ENCODE measurements at regions not wholly inside any gene's neighbourhood (a gene's known extent, or its start where the extent isn't known, plus 50 kb on each side); places are given as distances from the start of the nearest gene placed in this dataset.

GRCh38 chr16:8464979-8465378 is 125.3 kb downstream of the TMEM114 start:
- Histone ChIP-seq H3K79me2 (ENCODE audit: control insufficient read depth in 1 of 2, insufficient read depth in 2 of 2, low read length in 2 of 2) (no peaks in the 10 kb centered on the region), H4K5ac (ENCODE audit: insufficient read length, low read depth, low read length) (no peak overlapping the region), H3K4ac (replicated peaks; ENCODE audit: insufficient read length, low read depth, low read length) (no peak overlapping the region), H2BK120ac (replicated peaks; ENCODE audit: low read depth, low read length) (no peak overlapping the region), H4K8ac (ENCODE audit: extremely low read depth, insufficient read depth, low read length) (no peak overlapping the region), H3K27me3 (replicated peaks in 1 of 4; ENCODE audit: control insufficient read depth in 3 of 4, extremely low read depth in 1 of 4, insufficient read depth in 3 of 4, low read length in 3 of 4) (no peaks in the 10 kb centered on the region; a peak in 1 of 7 replicates), H3K4me3 (ENCODE audit: extremely low read depth in 1 of 4, insufficient read depth in 2 of 4, low read depth in 3 of 4, low read length in 4 of 4) (no peak overlapping the region), H2AFZ (ENCODE audit: low read length) (no peak overlapping the region), H4K91ac (replicated peaks; ENCODE audit: insufficient read length, low read length) (no peak overlapping the region), H3K4me2 (ENCODE audit: insufficient read depth in 1 of 2, low read depth in 2 of 2, low read length in 2 of 2) (no peak overlapping the region), H2BK12ac (ENCODE audit: low read depth, low read length) (no peak overlapping the region), H3K36me3 (ENCODE audit: control insufficient read depth in 2 of 4, insufficient read depth in 4 of 4, low read length in 3 of 4) (no peaks in the 10 kb centered on the region), H3K9me3 (ENCODE audit: insufficient read depth in 2 of 2, low read depth in 1 of 2, low read length in 1 of 2) (no peaks in the 10 kb centered on the region), H2BK20ac (ENCODE audit: low read length) (no peak overlapping the region), H3K79me1 (ENCODE audit: low read depth, low read length) (no peaks in the 10 kb centered on the region), H3K56ac (replicated peaks; ENCODE audit: insufficient read length, low read depth, low read length) (no peak overlapping the region), H3K23me2 (ENCODE audit: low read depth, low read length) (peaks cover 2% of the 10 kb centered on the region; the same call in 1 of the 2 replicates), H3K4me1 (replicated peaks in 1 of 4; ENCODE audit: control insufficient read depth in 3 of 4, insufficient read depth in 4 of 4, low read length in 3 of 4) (peaks cover 0 to 2% (median 0%) of the 10 kb centered on the region in 4 experiments; a peak in 1 of 7 replicates), H2AK5ac (ENCODE audit: low read depth, low read length) (no peak overlapping the region), H3K27ac (ENCODE audit: low read depth, low read length) (no peak overlapping the region), H3K14ac (ENCODE audit: insufficient read length) (no peak overlapping the region), H3K9ac (replicated peaks in 1 of 4; ENCODE audit: extremely low read depth in 1 of 4, low read depth in 3 of 4, low read length in 3 of 4) (no peak overlapping the region), H4K20me1 (replicated peaks in 1 of 2; ENCODE audit: control insufficient read depth in 1 of 2, insufficient read depth in 2 of 2, low read length in 2 of 2) (no peaks in the 10 kb centered on the region), H2BK15ac (ENCODE audit: low read length) (no peak overlapping the region), H2BK5ac (ENCODE audit: low read depth, low read length) (no peak overlapping the region), H3K23ac (ENCODE audit: insufficient read length) (no peak overlapping the region), H3K18ac (ENCODE audit: extremely low read depth, low read length) (no peak overlapping the region)
- no peak for TF ChIP-seq PHF8 (conservative IDR thresholded peaks at IDR 0.05; ENCODE audit: low read depth, low read length)
- no peak for TF ChIP-seq SIRT6 (IDR thresholded peaks at IDR 0.05; ENCODE audit: low read length)
- DNase-seq (ENCODE audit: low read depth in 1 of 2, low spot score in 2 of 2) (no peak), FAIRE-seq (no peak)
- 79% methylated on average over 1 of the region's 1 CpG; no CpG with 5 or more reads in 1 of the 2 experiments for WGBS, 2 experiments (ENCODE audit: extremely low coverage in 1 of 2, insufficient coverage in 1 of 2, insufficient read length in 1 of 2, insufficient replicate concordance in 2 of 2, low coverage in 1 of 2, low lambda C conversion rate in 2 of 2, missing lambda C conversion rate in 1 of 2)
- POLR2A ChIA-PET (ENCODE audit: partially characterized antibody), result no interaction called here
- CTCF ChIA-PET (ENCODE audit: partially characterized antibody), result no interaction called here
